SK-N-SH treated with all-trans-retinoic acid at 6 μM for 48 hours (cell line): ENCODE measurements at regions not wholly inside any gene's neighbourhood (a gene's known extent, or its start where the extent isn't known, plus 50 kb on each side); places are given as distances from the start of the nearest gene placed in this dataset.

ENCODE experiments used
- ESRRG ChIP-seq: fragments of 250-450 bp; sonication (Bioruptor Pico); IDR thresholded peaks from 2 replicates; pipeline ENCODE4 v1.6.1; 2021; ENCODE audit warnings: mild to moderate bottlenecking
- ISL1 ChIP-seq: fragments of 250-450 bp; sonication (Bioruptor Pico); IDR thresholded peaks from 2 replicates; pipeline ENCODE4 v2.1.2; 2022; ENCODE audit warnings: mild to moderate bottlenecking, moderate library complexity

DNA sequence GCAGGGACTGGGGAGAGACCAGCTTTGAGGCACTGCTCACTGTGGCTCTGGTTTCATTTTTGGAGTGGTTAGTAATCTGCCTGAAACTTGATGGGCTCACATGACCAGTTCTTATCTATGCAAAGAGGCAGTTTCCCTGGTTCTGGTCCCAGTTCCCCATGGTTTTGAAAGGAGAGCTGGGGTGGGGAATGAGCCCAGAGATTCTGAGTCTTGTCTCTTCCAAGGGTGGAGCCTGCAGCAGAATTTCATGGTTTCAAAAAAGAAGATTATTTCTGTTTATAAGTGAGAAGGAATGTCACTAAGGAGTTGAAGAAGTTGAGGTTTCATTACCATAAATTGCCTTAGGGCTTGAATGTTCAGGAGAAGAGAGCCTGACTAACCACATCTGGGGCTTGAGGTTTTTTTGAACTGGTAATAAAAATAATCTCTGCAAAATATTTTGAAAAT is 190.2 kb upstream of the HABP2 start:
- TF ChIP-seq ISL1 (CRISPR knock-in tag), result no peak
- no peak for TF ChIP-seq ESRRG (CRISPR knock-in tag)
